ENCODE measurements at regions not wholly inside any gene's neighbourhood (a gene's known extent, or its start where the extent isn't known, plus 50 kb on each side); places are given as distances from the start of the nearest gene placed in this dataset.

DNA sequence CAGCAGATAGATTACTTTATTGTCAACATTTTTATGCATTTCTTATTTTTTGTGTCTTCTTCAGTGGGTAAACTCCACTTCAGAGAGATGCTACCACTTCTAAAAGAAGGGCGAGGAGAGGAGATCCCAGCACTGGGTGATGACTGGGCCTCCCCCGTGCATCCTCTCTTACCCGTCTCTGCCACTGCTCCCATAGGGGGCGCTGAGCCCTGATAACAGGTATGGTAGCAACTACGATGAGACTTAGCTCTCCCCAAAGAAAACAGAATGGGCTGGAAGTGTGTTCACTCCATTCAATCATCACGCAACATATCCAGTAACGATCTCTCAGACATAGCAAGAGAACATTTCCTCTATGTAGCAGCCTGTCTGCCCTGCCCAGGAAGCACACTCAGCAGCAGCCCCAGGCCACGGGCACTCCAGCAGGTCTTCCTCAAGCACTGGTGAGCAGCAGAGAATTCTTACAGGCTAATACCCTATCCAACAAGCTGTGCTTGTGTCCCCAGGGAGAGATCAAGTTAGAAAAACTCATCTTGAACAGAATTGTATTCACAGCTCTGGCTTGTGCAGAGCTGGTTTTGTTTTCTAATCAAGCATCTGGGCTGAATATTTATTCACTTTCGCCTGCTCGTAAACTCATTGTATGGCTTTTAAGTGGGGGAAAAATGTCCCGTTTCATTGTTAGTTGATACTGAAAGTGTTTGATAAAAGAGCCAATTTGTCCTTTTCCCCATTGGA, 533.1 kb upstream of the CDH4 start:
- no peak for TF ChIP-seq EZH2 (IDR thresholded peaks at IDR 0.05; ENCODE audit: insufficient read depth, low read length)
- TF ChIP-seq, protein P1, sequence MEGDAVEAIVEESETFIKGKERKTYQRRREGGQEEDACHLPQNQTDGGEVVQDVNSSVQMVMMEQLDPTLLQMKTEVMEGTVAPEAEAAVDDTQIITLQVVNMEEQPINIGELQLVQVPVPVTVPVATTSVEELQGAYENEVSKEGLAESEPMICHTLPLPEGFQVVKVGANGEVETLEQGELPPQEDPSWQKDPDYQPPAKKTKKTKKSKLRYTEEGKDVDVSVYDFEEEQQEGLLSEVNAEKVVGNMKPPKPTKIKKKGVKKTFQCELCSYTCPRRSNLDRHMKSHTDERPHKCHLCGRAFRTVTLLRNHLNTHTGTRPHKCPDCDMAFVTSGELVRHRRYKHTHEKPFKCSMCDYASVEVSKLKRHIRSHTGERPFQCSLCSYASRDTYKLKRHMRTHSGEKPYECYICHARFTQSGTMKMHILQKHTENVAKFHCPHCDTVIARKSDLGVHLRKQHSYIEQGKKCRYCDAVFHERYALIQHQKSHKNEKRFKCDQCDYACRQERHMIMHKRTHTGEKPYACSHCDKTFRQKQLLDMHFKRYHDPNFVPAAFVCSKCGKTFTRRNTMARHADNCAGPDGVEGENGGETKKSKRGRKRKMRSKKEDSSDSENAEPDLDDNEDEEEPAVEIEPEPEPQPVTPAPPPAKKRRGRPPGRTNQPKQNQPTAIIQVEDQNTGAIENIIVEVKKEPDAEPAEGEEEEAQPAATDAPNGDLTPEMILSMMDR (IDR thresholded peaks at IDR 0.05; ENCODE audit: insufficient read depth, low read depth, low read length): no peak

Measured in astrocyte (in vitro differentiated cells and primary cell).